ENCODE measurements at regions not wholly inside any gene's neighbourhood (a gene's known extent, or its start where the extent isn't known, plus 50 kb on each side); places are given as distances from the start of the nearest gene placed in this dataset.

DNA sequence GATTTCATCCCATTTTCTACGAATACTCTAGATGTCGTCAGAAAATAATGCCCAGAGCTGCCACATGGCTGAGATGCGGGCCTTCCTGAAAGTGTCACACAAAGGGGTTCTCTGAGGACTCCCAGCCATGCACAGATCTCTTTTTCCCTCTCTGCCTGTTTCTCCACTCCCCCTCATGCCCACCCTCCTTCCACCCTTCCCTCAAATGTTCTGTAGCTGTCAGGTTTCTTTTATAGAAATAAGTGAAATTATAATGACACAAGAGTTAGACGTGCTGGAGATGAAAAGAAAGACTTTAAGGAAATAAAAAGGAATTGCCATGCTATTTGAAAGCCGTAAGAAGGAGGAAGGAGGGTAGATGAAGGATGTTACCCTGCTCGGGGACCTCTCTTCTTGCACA, 819.3 kb upstream of the CELF2 start:
- TF ChIP-seq POLR2AphosphoS5 (IDR thresholded peaks at IDR 0.05; ENCODE audit: insufficient read depth in 1 of 2, low read depth in 1 of 2) = no peak
- TF ChIP-seq, protein P1, sequence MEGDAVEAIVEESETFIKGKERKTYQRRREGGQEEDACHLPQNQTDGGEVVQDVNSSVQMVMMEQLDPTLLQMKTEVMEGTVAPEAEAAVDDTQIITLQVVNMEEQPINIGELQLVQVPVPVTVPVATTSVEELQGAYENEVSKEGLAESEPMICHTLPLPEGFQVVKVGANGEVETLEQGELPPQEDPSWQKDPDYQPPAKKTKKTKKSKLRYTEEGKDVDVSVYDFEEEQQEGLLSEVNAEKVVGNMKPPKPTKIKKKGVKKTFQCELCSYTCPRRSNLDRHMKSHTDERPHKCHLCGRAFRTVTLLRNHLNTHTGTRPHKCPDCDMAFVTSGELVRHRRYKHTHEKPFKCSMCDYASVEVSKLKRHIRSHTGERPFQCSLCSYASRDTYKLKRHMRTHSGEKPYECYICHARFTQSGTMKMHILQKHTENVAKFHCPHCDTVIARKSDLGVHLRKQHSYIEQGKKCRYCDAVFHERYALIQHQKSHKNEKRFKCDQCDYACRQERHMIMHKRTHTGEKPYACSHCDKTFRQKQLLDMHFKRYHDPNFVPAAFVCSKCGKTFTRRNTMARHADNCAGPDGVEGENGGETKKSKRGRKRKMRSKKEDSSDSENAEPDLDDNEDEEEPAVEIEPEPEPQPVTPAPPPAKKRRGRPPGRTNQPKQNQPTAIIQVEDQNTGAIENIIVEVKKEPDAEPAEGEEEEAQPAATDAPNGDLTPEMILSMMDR (IDR thresholded peaks at IDR 0.05) = no peak
